DND-41 (cell line): ENCODE measurements at regions not wholly inside any gene's neighbourhood (a gene's known extent, or its start where the extent isn't known, plus 50 kb on each side); places are given as distances from the start of the nearest gene placed in this dataset.

Experiments used
- EZH2 ChIP-seq: IDR thresholded peaks from 3 replicates; pipeline ENCODE4 v1.6.1; 2012; ENCODE audit warnings: borderline replicate concordance, low read depth, mild to moderate bottlenecking, moderate library complexity, low read length, inconsistent platforms; ENCODE audit not compliant: severe bottlenecking
- TF ChIP-seq, protein P1 (sequence below): IDR thresholded peaks from 2 replicates; pipeline ENCODE4 v1.5.1; 2012; ENCODE audit warnings: borderline replicate concordance, low read length, moderate library complexity, mild to moderate bottlenecking; ENCODE audit not compliant: poor library complexity, severe bottlenecking; ENCODE audit errors: extremely low read depth

GRCh38 chr6:113600551-113601339 is 256.4 kb upstream of the MARCKS start:
- TF ChIP-seq, protein P1, sequence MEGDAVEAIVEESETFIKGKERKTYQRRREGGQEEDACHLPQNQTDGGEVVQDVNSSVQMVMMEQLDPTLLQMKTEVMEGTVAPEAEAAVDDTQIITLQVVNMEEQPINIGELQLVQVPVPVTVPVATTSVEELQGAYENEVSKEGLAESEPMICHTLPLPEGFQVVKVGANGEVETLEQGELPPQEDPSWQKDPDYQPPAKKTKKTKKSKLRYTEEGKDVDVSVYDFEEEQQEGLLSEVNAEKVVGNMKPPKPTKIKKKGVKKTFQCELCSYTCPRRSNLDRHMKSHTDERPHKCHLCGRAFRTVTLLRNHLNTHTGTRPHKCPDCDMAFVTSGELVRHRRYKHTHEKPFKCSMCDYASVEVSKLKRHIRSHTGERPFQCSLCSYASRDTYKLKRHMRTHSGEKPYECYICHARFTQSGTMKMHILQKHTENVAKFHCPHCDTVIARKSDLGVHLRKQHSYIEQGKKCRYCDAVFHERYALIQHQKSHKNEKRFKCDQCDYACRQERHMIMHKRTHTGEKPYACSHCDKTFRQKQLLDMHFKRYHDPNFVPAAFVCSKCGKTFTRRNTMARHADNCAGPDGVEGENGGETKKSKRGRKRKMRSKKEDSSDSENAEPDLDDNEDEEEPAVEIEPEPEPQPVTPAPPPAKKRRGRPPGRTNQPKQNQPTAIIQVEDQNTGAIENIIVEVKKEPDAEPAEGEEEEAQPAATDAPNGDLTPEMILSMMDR = no peak
- no peak for TF ChIP-seq EZH2
